ENCODE measurements at regions not wholly inside any gene's neighbourhood (a gene's known extent, or its start where the extent isn't known, plus 50 kb on each side); places are given as distances from the start of the nearest gene placed in this dataset.
A peak's percentile ranks its signal among the peaks of the same experiment; 100 is the strongest.
"Not testable (repeated sequence)": the region's sequence is repeated elsewhere in the genome, so short reads cannot be mapped to it uniquely, and the experiment has no call there.

DNA sequence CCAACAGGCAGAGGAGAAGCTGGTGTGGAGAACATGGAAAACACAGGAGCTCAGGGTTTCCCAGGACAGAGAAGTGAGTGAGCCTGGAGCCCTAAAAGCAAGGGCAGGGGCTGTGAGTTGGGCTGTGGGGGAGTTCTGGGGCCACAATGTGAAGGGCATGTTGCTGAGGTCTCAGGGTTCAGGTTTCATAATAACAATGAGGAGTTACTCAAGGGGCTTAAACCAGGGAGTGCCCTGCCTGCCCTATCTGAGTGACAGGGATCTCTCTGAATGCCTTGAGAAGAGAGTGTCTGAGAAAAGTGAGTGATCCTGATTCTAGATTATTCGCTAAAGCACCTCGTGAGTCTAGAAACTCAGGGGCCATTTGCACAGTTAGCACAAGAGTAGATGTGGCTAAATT is 129.6 kb downstream of the VPREB1 start:
- peak; percentile 13 for DNase-seq

DNA sequence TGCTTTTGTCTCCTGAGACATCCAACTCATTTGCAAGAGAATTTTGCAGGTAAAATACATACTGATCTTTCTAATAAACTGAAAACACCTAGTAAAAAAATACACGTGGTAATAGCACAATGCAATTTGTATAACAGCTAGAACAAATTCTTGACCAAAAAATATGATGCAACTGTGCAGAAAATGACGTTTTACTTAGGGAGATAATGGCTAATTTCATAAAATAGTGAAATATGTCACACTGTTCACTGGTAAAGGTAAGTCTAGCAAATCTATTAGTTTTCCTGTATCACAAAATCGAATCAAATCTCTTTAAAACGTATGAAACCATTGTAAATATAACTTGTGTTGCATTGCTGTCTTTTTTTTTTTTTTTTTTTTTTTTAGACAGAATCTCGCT is 130.0 kb downstream of the VPREB1 start:
- DNase-seq, result no peak

DNA sequence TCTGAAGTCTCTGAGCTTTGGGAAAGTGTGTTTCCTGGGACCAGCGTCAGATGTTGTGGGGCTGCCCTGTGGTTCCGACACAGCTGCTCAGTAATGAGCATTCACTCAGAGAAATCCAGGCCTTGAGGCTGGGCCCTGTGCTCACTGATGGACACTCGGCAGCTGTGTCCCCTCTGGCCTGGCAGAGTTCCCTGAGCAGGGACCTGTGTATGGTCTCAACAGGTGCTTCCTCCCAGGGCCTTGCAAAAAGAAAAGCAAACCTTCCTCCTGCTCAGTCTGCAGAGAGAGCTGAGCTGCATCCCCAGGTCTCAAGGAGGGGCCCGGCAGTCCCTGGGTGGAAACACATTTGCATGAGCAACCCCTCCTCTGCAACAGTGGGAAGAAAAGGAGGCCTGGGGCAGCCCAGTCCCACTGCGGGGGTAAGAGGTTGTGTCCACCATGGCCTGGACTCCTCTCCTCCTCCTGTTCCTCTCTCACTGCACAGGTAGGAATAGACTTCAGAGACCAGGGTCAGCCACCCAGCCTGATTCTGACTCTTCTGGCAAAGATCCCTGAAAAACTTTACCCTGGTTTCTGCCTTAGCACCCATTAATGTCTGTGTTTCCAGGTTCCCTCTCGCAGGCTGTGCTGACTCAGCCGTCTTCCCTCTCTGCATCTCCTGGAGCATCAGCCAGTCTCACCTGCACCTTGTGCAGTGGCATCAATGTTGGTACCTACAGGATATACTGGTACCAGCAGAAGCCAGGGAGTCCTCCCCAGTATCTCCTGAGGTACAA is 131.2 kb downstream of the VPREB1 start:
- no peak for DNase-seq

DNA sequence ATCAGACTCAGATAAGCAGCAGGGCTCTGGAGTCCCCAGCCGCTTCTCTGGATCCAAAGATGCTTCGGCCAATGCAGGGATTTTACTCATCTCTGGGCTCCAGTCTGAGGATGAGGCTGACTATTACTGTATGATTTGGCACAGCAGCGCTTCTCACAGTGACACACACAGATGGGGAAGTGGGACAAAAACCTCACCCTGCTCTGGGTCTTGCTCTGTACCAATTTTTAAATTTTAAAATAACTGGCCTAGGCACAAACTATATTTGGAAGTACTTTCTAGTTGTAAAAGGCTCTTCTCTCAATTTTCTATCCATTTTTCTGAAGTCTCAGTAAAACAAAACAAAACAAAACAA is 131.7 kb downstream of the VPREB1 start:
- DNase-seq, result no peak

DNA sequence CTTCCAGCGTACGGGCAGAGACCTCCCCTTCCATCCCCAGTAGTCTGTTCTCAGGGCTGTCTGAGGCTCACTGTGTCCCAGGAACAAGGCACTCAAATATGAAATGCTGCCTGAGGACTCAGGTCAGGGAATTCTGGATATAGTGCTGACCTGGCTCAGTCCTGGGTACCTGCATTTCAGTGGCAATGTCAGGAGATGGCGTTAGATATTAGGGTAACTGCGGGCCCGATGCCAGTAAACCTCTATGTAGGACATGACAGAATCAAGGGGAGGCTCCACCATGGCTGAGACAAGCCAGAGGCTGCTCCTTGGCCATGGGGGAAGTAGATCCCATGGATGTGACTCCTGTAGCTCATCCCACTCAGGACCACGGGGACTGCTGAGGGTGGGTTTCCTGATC is 131.7 kb downstream of the ZNF280B start:
- peak; percentile 12 for DNase-seq

DNA sequence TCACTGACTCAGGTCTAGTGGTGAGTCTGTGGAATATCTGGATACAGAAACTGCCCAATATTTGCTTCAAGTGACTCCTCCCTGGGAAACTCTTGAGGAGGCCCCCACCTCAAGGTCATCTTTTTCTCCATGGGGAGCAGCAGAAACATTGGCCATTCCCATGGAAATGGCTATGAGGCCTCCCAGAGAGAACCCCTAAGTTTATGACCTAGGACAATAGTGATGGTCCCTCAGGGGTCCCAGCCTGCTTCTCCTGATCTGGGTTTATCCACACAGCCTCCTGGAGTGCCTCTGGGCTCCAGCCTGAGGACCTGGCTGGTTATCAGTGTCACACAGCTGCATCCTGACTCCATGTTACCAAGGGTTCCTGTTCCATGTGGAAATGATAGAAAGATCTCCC is 131.2 kb downstream of the ZNF280B start:
- no peak for DNase-seq

DNA sequence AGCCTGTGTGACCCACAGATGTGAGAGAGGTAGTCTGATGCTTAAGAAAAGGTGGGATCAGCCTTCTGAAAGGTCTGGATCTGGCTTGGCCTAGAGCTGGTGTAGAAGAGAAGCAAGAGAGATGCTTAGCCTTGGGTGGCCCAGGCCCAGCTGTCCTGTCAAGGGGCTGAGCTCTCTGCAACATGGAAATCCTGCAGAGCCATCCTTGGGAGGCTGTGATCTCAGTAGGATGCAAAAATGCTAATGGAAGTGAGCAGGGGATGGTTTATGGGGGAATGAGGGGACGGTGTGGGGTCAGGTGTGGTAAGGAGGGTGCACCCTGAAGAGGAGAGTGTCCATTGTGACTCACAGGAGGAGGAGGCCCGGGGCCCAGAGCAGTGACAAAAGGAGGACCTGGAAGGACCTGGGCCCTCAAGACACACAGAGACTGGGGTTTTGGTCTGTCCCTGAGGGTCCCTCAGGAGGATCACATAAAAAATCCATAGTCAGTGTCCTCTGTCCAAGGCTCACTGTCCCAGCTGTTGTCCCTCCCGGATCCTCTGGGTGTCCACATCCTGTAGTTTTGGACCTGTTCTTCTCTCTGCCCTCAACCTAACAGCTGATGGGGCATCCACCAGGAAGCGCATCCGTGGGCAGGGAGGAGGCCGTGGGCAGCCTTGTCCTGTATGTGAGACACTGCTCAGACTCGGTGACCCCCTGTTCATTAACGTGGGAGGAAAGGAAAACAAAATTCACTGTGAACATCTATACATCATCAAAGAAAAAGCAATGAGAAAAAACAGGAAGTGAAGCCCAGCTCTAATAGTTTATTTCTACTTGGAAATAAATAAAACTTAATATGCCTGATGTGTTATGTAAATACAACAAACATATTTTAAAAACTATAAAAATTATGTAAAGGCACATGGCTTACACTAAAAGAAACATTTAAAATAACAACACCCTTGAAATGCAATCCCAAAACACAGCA is 129.8 kb downstream of the ZNF280B start:
- DNase-seq, result no peak

DNA sequence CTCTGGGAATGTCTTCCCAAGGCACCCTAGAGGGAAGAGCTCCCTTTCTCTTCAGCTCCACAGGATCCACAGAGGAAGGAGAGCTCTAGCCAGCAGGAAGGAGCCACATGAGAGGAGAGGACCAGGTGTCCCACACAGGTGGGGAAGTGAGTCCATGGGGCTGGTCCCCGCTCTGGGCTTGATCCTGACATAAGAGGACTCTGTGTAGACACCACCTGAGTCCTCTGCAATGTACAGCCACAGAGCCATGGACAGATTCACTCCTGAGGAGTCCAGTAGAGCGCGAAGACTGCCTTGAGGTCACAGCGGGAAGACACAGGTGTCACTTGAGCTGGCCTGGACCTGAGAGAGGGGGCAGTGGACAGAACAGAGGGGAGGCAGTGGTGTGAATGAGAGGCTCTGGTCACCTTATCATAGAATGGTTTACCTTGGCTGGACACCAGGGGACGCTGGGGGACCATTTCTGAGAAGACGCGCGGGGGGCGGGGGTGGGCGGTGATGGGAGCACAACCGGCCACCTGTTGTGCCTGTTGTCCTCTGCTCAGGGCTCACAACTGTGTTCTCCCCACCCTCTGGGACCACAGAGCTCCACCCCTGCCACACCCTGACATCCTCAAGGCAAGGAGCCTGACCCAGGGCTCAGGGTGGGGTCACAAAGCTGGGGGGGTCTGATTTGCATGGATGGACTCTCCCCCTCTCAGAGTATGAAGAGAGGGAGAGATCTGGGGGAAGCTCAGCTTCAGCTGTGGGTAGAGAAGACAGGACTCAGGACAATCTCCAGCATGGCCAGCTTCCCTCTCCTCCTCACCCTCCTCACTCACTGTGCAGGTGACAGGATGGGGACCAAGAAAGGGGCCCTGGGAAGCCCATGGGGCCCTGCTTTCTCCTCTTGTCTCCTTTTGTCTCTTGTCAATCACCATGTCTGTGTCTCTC is 128.2 kb downstream of the ZNF280B start:
- peak; percentile 82 for DNase-seq

DNA sequence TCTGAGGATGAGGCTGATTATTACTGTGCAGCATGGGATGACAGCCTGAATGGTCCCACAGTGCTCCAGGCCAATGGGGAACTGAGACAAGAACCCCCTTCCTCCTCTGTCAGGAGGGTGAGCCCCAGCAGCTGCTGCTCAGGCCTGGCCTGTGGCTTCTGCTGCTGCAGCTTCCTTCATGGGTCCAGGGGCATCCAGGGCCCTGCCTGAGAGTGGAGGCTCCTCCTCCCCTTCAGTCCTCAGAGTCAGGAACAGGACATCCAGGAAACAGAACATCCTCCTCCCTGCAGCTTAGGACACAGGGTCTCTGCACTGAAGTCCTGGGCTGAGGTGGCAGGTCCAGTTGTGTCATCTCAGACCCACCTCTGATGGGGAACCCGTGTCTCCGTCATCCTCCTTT is 127.2 kb downstream of the ZNF280B start:
- not testable (repeated sequence) for DNase-seq

DNA sequence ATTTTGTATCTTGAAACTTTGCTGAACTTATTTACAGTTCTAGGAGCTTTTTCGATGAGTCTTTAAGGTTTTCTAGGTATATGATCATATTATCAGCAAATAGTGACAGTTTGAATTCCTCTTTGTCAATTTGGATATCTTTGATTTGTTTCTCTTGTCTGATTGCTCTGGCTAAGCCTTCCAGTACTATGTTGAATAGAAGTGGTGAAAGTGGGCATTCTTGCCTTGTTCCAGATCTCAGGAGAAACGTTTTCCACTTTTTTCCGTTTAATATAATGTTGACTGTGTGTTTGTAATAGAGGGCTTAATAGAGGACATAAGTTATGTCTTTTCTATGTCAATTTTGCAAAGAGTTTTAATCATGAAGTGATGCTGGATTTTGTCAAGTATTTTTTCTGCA is 124.3 kb downstream of the ZNF280B start:
- no peak for DNase-seq

DNA sequence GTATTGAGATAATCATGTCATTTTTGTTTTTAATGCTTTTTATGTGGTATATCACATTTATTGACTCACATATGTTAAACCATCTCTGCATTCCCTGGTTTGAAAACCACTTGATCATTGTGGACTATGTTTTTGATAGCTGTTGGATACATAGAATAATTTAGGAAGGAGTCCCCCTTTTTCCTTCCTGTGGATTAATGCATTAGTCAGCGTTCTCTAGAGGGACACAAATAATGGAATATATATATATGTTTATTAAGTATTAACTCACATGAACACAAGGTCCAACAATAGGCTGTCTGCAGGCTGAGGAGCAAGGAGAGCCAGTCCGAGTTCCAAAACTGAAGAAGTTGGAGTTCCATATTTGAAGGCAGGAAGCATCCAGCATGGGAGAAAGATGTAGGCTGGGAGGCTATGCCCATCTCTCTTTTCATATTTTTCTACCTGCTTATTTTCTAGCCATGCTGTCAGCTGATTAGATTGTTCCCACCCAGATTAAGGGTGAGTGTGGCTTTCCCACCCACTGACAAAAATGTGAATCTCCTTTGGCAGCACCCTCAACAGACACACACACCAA is 123.8 kb downstream of the ZNF280B start:
- no peak for DNase-seq

DNA sequence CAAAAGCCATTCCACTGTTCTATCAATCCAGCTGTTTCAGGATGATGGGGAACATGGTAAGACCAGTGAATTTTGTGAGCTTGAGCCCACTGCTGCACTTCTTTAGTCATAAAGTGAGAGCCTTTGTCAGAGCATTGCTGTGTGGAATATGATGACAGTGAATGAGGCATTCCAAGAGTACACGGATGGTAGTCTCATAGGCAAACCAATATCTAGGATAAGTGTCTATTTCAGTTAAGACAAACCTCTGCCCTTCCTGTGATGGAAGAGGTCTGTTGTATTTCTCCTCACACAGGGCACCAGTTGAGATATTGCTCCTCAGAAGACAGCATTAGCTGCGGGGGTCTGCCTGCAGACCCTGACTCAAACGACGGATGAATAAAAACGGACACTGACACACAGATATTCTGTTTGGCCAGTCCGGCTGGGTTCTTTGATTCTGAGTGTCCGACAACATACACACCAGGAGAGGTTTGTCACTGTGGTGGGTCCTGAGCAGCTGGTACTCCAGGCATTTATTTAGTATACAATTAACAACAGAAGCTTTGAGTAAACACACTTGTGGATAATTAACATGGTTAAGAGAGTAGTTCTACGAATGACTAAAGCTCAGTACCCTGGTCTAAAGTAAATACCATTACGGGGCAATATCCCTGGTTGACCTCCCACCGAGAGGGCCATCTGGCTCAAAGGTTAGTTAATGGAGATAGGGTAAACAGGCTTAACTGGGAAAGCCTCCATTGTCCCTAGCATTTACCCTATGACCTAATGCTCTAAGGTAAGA is 121.7 kb downstream of the ZNF280B start:
- DNase-seq, result peak; percentile 92

DNA sequence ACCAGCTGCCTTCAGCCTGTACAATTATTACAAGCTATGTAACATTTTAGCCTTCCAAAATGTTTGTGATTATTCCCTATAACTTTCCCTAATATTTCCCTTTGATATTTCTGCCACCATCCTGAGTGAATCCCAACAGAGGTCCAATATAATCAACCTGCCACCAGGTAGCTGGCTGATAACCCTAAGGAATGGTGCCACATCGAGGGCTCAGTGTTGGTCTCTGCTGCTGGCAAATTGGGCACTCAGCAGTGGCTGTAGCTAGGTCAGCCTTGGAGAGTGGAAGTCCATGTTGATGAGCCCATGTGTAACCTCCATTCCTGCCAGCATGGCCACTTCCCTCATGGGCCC is 121.2 kb downstream of the ZNF280B start:
- no peak for DNase-seq

DNA sequence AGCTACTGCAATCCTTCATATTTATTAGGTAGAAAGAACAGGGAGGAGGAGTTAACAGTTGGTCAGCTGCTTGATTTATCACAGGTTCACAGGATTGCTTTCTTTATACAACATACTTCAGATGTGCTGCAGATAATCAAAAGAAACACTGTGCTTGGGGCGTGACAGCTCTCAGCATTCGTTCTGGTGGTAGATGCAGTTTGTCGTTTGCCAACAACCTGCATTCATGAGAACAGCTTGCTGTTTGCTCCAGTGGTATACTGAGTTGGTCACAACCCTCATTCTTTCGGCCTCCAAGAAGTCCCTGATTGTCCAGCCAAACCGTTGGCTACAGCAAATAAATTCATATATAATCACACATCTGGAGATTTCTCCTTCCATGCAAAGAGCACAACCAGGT is 120.5 kb downstream of the ZNF280B start:
- no peak for DNase-seq

DNA sequence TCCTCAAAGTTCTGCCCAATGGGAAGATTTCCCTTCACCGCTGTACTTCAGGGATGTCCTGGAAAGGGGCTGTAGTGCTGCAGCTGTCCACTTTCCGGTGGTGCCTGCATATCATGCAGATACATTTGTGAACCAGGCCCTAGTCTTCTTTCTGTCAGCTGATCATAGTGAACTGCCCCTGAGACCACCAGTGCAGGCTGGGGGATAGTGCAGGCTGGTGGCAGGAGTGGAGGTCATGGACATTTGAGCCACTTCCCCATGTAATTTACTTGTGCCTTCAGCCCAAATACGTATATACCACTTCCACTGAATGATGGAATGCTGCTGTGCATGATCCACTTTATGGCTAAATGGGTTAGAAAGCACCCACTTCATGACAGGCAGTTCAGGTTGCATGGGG is 120.0 kb downstream of the ZNF280B start:
- no peak for DNase-seq

DNA sequence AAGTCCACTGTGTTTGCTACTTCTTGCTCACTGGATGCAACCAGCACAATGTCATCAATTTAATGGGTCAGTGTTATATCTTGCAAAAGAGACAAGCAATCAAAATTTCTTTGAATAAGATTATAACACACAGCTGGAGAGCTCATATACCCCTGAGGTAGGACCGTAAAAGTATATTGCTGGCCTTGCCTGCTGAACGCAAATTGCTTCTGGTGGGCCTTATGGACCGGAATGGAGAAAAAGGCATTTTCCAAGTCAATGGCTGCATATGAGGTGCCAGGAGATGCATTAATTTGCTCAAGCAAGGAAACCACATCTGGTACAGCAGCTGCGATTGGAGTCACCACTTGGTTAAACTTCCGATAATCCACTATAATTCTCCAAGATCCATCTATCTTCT is 119.1 kb downstream of the ZNF280B start:
- DNase-seq, result peak; percentile 81

DNA sequence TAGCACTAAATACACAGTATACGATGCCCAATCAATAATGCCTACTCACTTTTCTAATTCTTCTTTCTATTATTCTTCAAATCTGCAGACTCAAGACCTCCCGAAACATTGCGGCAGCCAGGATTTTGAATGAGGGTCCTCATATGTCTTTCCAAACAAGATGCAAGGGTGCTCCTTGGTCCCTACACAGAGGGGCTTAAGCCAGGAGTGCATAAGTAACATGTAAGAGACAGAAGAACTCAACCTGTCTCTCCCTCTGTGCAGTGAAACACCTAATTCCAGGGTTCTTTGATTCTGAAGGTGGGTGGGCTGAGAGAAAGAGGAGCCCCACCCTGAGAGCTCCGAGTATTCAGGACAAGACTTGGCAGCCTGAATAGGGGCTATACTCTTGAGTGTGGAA is 117.6 kb downstream of the ZNF280B start:
- DNase-seq, result no peak

DNA sequence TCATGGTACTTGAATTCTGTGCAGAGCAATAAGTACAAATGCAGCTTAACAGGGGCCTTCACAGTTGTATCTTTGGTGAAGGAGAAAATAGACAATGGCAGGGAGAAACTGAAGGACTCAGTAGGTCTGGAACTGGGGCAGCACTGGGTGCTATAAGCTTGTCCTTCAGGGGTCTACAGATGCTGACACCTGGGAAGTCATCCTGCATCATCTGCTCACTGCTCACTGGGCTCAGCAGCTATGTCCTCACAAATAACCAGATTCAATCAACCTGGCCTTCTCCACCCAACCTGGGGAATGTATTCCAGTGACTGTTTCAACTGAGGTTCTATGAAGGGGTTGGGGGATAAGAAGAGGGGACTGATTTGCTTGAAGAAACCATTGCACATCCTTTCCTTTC is 117.0 kb downstream of the ZNF280B start:
- no peak for DNase-seq

DNA sequence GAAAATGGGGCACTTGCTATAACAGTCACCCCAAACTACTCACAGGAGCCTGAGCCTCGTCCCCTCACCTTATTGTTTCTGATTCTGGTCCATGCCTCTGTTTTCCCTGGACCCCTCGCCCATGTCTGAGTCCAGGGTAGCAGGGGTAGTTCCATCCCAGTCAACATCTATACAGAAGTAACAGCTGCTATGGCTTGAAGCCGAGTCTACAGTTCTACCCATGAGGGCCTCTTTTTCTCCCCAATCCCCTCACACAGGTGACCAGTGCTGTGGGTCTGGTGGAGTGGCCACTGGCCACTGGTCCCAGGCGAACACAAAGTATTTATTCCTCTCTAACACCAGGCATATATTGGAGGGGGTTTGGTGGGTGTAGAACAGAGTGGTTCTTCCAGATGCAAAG is 116.4 kb downstream of the ZNF280B start:
- no peak for DNase-seq

DNA sequence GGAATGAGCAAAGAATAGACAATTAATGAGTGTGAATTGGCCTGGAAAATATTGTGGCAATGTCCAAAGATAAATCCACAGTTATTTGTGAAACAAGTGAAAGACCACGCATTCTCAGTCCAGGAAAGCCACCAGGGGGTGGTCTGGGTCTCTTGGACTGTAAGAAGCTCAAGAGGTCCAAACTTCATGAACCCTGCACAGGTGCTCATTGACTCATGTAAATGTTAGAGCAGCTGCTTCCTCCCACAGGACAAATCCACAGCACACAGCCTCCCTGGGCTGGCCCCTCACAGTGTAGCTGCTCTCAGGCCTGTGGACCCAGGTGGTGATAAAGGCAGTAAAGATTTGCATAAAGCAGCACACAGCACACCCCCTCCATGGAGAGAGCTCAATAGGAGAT is 114.0 kb downstream of the ZNF280B start:
- no peak for DNase-seq

DNA sequence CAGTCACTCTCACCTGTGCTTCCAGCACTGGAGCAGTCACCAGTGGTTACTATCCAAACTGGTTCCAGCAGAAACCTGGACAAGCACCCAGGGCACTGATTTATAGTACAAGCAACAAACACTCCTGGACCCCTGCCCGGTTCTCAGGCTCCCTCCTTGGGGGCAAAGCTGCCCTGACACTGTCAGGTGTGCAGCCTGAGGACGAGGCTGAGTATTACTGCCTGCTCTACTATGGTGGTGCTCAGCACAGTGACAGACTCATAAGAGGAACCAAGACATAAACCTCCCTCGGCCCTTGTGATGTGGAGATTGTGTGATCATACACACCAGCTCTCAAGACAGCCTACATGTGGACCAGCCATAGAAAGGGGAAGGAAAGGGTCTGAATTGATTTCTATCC is 113.3 kb downstream of the ZNF280B start:
- DNase-seq, result no peak

DNA sequence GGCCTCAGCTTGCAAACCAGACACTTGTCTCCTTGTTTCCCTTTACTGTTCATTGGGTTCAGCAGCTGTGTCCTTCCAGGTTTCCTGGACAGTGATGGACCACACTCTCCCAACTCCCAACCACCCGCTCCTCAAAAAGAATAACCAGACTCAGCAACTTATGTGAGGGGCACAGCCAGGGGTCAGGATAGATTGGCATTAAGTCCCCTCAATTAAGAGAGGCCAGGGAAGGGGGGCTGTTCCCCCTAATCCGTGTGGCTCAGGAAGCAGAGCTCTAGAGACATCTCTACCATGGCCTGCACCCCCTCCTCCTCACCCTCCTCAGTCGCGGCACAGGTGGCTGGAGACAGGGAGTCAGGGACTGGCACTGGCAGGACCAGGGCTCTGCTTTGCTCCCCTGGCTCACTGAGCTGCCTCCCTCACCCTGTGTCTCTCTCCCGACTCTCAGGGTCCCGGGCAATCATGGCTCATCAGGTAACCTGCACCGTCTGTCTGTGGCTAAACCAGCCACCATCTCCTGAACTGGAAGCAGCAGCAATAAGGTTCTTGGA is 111.7 kb downstream of the ZNF280B start:
- no peak for DNase-seq

All from NCI-H82 (cell line).